ENCODE measurements at regions not wholly inside any gene's neighbourhood (a gene's known extent, or its start where the extent isn't known, plus 50 kb on each side); places are given as distances from the start of the nearest gene placed in this dataset.

GRCh38 chr2:216776066-216776850, 80.9 kb upstream of the IGFBP5 start:
- in situ Hi-C loops (cut with HindIII; ENCODE audit: low sequenced_read_pairs): no loop called here
- H3K4me3 ChIP-seq (ENCODE audit: low read depth, low read length): no peak overlapping the region
- DNase-seq (ENCODE audit: low read depth, low spot score): no peak
- TF ChIP-seq, protein P1, sequence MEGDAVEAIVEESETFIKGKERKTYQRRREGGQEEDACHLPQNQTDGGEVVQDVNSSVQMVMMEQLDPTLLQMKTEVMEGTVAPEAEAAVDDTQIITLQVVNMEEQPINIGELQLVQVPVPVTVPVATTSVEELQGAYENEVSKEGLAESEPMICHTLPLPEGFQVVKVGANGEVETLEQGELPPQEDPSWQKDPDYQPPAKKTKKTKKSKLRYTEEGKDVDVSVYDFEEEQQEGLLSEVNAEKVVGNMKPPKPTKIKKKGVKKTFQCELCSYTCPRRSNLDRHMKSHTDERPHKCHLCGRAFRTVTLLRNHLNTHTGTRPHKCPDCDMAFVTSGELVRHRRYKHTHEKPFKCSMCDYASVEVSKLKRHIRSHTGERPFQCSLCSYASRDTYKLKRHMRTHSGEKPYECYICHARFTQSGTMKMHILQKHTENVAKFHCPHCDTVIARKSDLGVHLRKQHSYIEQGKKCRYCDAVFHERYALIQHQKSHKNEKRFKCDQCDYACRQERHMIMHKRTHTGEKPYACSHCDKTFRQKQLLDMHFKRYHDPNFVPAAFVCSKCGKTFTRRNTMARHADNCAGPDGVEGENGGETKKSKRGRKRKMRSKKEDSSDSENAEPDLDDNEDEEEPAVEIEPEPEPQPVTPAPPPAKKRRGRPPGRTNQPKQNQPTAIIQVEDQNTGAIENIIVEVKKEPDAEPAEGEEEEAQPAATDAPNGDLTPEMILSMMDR (IDR thresholded peaks at IDR 0.05; ENCODE audit: low read depth, low read length): no peak

GRCh38 chr2:216775043-216775453, 79.7 kb upstream of the IGFBP5 start:
- TF ChIP-seq, protein P1 (IDR thresholded peaks at IDR 0.05; ENCODE audit: low read depth, low read length): peak; percentile 11
- no peak overlapping the region for H3K4me3 ChIP-seq (ENCODE audit: low read depth, low read length)
- DNase-seq (ENCODE audit: low read depth, low spot score): peak; percentile 94
- in situ Hi-C loops (cut with HindIII; ENCODE audit: low sequenced_read_pairs): no loop called here

- in situ Hi-C loops (cut with HindIII; ENCODE audit: low sequenced_read_pairs): no loop called here
- no peak overlapping the region for H3K4me3 ChIP-seq (ENCODE audit: low read depth, low read length)
- TF ChIP-seq, protein P1 (IDR thresholded peaks at IDR 0.05; ENCODE audit: low read depth, low read length): no peak
- DNase-seq (ENCODE audit: low read depth, low spot score): peak; percentile 91
These were observed 79.3 kb upstream of the IGFBP5 start for GRCh38 chr2:216774620-216775019.

DNA sequence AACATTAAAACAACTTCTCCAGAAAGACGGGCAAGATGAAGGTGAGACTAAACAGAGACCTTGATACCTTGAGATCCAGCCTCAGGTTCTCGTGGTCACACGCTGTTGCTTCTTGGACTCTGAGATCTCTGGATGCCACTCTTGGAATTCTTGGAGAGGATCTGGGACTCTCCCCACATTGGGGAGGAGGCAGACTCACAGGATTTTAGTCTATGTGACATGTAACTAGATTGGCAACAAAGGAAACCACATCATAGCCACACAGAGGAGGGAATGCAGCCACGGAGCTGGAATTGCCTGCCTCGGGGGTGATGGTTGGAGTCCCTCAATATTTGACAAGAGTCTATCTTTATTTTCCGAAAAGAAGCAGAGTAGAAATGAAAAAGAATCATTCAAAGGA, 78.8 kb upstream of the IGFBP5 start:
- in situ Hi-C loops (cut with HindIII; ENCODE audit: low sequenced_read_pairs): no loop called here
- H3K4me3 ChIP-seq (ENCODE audit: low read depth, low read length): no peak overlapping the region
- TF ChIP-seq, protein P1 (IDR thresholded peaks at IDR 0.05; ENCODE audit: low read depth, low read length): no peak
- no peak for DNase-seq (ENCODE audit: low read depth, low spot score)

GRCh38 chr2:216773072-216773471, 77.7 kb upstream of the IGFBP5 start:
- DNase-seq (ENCODE audit: low read depth, low spot score): no peak
- in situ Hi-C loops (cut with HindIII; ENCODE audit: low sequenced_read_pairs): no loop called here
- TF ChIP-seq, protein P1 (IDR thresholded peaks at IDR 0.05; ENCODE audit: low read depth, low read length): no peak
- H3K4me3 ChIP-seq (ENCODE audit: low read depth, low read length): no peak overlapping the region

GRCh38 chr2:216770717-216771116, 75.4 kb upstream of the IGFBP5 start:
- in situ Hi-C loops (cut with HindIII; ENCODE audit: low sequenced_read_pairs): no loop called here
- TF ChIP-seq, protein P1 (IDR thresholded peaks at IDR 0.05; ENCODE audit: low read depth, low read length): no peak
- H3K4me3 ChIP-seq (ENCODE audit: low read depth, low read length): no peak overlapping the region
- no peak for DNase-seq (ENCODE audit: low read depth, low spot score)

All from astrocyte of the spinal cord (primary cell).